BJ (cell line): ENCODE measurements at regions not wholly inside any gene's neighbourhood (a gene's known extent, or its start where the extent isn't known, plus 50 kb on each side); places are given as distances from the start of the nearest gene placed in this dataset.
"Not testable (repeated sequence)": the region's sequence is repeated elsewhere in the genome, so short reads cannot be mapped to it uniquely, and the experiment has no call there.

Source experiments
- CTCF ChIA-PET: fragments of 350-600 bp; formaldehyde crosslinking; extraction: SDS; loops from one replicate; lab custom pipeline; 2021; ENCODE audit warnings: antibody characterized with exemption, inconsistent platforms; lab: Yijun Ruan, JAX
- POLR2A ChIA-PET: fragments of 300-600 bp; sonication (Branson Sonifier 250); formaldehyde crosslinking; extraction: SDS; loops from one replicate; lab custom pipeline; 2021; ENCODE audit warnings: antibody characterized with exemption; lab: Charles Lee
- DNase-seq: peaks from one replicate; pipeline ENCODE4 v3.0.0-alpha.2; 2011; ENCODE audit warnings: low read depth
- H3K27me3 ChIP-seq: 2 replicates; pipeline ENCODE4 v1.6.0; 2011; ENCODE audit warnings: low read length; ENCODE audit not compliant: control insufficient read depth, insufficient read depth
- H3K36me3 ChIP-seq: 2 replicates; pipeline ENCODE4 v1.5.1; 2011; ENCODE audit warnings: low read length; ENCODE audit not compliant: control insufficient read depth, insufficient read depth
- H3K4me3 ChIP-seq: 2 replicates; pipeline ENCODE4 v1.5.1; 2011; ENCODE audit warnings: low read depth, mild to moderate bottlenecking, control low read depth, low read length
- TF ChIP-seq, protein P1 (sequence below): IDR thresholded peaks from 2 replicates; pipeline ENCODE4 v1.5.1; 2011; ENCODE audit warnings: low read depth, mild to moderate bottlenecking, control low read depth, inconsistent platforms, low read length, moderate library complexity; ENCODE audit not compliant: insufficient read depth

DNA sequence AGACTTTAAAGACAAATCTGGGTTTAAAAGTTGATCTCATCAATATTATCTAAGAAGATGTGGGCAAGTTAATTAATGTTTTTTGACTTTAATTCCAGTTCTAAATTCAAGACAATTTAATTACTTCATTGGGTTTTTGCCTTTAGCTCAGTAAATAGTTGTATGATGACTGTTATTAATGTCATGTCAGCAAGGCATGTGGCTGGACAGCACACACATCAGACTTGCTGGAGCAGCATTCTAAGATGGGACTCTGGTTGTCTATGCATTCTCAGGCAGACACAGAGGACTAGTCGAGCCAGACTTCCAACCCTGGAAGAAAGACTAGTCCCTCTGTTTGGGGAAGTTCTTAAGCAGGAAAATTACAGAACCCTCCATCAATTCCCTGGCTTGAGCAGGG is 180.7 kb upstream of the GK2 start:
- Histone ChIP-seq H3K4me3 (no peak overlapping the region), H3K36me3 (no peaks in the 10 kb centered on the region), H3K27me3 (no peaks in the 10 kb centered on the region)
- TF ChIP-seq, protein P1, sequence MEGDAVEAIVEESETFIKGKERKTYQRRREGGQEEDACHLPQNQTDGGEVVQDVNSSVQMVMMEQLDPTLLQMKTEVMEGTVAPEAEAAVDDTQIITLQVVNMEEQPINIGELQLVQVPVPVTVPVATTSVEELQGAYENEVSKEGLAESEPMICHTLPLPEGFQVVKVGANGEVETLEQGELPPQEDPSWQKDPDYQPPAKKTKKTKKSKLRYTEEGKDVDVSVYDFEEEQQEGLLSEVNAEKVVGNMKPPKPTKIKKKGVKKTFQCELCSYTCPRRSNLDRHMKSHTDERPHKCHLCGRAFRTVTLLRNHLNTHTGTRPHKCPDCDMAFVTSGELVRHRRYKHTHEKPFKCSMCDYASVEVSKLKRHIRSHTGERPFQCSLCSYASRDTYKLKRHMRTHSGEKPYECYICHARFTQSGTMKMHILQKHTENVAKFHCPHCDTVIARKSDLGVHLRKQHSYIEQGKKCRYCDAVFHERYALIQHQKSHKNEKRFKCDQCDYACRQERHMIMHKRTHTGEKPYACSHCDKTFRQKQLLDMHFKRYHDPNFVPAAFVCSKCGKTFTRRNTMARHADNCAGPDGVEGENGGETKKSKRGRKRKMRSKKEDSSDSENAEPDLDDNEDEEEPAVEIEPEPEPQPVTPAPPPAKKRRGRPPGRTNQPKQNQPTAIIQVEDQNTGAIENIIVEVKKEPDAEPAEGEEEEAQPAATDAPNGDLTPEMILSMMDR = no peak
- POLR2A ChIA-PET = no interaction called here
- CTCF ChIA-PET = no interaction called here
- DNase-seq = no peak

GRCh38 chr4:79587207-79587606 is 179.2 kb upstream of the GK2 start:
- POLR2A ChIA-PET, CTCF ChIA-PET, H3K36me3 ChIP-seq, H3K27me3 ChIP-seq, H3K4me3 ChIP-seq, DNase-seq: not testable (repeated sequence)

GRCh38 chr4:79585834-79586233 is 177.8 kb upstream of the GK2 start:
- ChIA-PET POLR2A (no interaction called here), CTCF (no interaction called here)
- Histone ChIP-seq H3K36me3 (no peaks in the 10 kb centered on the region), H3K27me3 (no peaks in the 10 kb centered on the region), H3K4me3 (no peak overlapping the region)
- no peak for DNase-seq
- TF ChIP-seq, protein P1 = no peak

DNA sequence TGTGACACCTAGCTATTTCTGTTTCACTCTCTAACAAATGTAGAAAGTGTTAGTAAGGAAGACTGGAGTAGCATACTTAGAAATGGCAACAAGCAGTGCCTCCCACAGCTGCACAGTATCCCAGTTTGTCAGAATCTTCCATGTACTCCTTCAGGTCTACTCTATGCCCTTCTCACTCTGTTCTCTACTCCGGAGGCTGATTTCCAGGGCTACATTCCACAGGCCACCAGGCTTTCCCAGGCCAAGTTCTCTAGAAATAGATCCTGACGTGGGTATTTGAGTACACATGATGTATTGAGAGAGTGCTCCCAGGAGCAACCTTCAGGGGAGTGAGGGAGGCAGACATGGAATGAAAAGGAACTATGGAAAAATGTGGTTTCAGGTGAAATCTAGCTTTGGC is 177.3 kb upstream of the GK2 start:
- Histone ChIP-seq H3K36me3 (no peaks in the 10 kb centered on the region), H3K27me3 (no peaks in the 10 kb centered on the region), H3K4me3 (no peak overlapping the region)
- TF ChIP-seq, protein P1 = no peak
- ChIA-PET POLR2A (no interaction called here), CTCF (no interaction called here)
- DNase-seq = no peak

DNA sequence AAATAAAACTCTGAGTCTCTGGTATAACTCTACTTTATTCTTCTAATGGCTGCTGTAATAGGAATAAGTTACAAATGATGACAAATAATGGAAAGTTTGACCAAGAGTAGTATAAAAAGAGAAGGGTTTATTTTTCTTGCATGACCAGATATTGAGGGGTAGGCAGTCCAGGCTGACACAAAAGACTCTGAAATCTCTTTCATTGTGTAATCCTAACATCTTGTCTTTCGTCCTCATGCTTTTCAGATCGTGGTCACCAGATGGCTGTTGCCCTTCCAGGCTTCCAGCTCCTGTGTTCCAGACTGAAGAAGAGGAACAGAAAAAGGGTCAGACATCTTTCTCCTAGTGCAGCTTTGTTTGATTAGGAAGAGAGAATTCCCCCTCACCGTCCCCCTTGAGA is 176.9 kb upstream of the GK2 start:
- POLR2A ChIA-PET = no interaction called here
- TF ChIP-seq, protein P1 = no peak
- DNase-seq = no peak
- CTCF ChIA-PET = no interaction called here
- H3K4me3 ChIP-seq = no peak overlapping the region
- no peaks in the 10 kb centered on the region for H3K27me3 ChIP-seq
- no peaks in the 10 kb centered on the region for H3K36me3 ChIP-seq

GRCh38 chr4:79584352-79584751 is 176.3 kb upstream of the GK2 start:
- no peak for DNase-seq
- H3K27me3 ChIP-seq = no peaks in the 10 kb centered on the region
- no peaks in the 10 kb centered on the region for H3K36me3 ChIP-seq
- TF ChIP-seq, protein P1 = no peak
- CTCF ChIA-PET = no interaction called here
- POLR2A ChIA-PET = no interaction called here
- no peak overlapping the region for H3K4me3 ChIP-seq
